HG03064 (cell line): ENCODE measurements at regions not wholly inside any gene's neighbourhood (a gene's known extent, or its start where the extent isn't known, plus 50 kb on each side); places are given as distances from the start of the nearest gene placed in this dataset.
"Not testable (repeated sequence)": the region's sequence is repeated elsewhere in the genome, so short reads cannot be mapped to it uniquely, and the experiment has no call there.

ENCODE experiments used
- ATAC-seq: cut with Tn5 transposase; IDR thresholded peaks from one replicate; pipeline ENCODE4 v1.9.1; 2021; ENCODE audit warnings: low read depth; ENCODE audit not compliant: unreplicated experiment

DNA sequence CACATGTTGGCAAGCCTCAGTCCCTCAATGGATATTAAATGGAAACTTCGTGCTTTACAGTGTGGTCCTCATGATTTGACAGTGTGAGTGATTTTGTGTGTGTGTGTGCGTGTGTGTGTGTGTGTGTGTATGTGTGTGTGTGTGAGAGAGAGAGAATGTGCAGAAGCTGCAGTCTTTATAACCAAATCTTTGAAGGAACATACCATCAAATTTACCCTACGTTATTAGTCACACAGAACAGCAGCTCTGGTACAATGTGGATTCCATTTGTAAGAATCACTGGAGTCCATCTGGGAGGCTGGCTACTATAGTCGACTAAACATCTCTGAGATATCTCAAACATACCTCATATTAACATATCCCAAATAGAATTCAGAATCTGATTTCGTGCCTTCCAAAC, 928.0 kb upstream of the POT1 start:
- ATAC-seq: no peak

- ATAC-seq: no peak
These were observed 918.5 kb upstream of the POT1 start for GRCh38 chr7:125848157-125848556.

DNA sequence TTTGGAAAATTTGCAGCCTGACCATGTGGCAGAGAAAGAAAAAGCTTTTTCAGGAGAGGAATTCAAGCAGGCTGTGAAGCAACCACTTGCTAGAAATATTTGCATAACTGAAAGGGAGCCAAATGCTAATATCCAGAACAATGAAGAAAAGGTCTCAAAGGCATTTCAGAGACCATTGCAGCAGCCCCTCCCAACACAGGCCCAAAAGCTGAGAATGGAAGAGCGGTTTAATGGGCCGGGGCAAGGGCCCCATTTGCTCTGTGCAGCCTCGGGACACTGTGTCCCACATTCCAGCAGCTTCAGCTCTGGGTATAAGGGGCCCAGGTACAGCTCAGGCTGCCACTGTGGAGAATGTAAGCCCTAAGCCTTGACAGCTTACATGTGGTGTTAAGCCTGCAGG, 918.1 kb upstream of the POT1 start:
- ATAC-seq: no peak

GRCh38 chr7:125847055-125847454, 917.4 kb upstream of the POT1 start:
- no peak for ATAC-seq

DNA sequence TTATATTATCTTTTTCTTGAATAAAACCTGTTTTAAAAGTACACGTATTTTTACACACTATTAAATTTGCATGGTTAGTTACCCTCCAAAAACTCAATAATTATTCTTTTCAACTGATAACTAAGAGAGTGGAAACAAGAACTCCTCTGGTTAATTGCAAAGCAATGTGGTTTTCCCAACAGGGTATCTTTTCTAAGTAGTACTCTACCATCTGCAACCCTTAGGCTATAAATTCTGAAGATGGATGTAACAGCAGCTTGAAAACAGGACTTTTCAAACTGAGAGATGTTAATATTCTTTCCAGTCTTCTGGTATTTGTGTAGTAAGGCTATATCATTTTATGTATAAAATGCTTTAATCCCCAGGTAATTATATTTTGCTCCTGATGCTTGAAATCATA, 916.1 kb upstream of the POT1 start:
- no peak for ATAC-seq

- ATAC-seq: no peak
These were observed 904.8 kb upstream of the POT1 start for GRCh38 chr7:125834421-125834820.

DNA sequence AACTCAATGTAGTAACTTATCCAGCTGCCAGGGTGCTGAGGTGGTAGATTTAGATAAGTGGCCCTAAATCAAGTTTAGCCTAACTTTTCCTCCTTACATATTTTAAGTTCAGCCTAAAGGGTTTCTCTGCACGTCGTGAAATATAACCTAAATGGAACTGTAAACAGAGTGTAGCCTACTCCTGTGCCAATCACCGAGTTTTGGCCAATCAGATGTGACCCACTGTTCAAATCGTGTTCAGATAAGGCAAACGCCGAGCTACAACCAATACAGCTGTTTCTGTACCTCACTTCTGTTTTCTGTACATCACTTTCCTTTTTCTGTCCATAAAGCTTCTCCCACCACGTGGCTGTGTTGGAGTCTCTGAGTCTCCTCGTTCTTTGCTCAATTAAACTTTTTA, 904.2 kb upstream of the POT1 start:
- ATAC-seq: no peak

- no peak for ATAC-seq
These were observed 901.1 kb upstream of the POT1 start for GRCh38 chr7:125830743-125831142.

GRCh38 chr7:125828153-125828700, 898.6 kb upstream of the POT1 start:
- ATAC-seq: no peak

DNA sequence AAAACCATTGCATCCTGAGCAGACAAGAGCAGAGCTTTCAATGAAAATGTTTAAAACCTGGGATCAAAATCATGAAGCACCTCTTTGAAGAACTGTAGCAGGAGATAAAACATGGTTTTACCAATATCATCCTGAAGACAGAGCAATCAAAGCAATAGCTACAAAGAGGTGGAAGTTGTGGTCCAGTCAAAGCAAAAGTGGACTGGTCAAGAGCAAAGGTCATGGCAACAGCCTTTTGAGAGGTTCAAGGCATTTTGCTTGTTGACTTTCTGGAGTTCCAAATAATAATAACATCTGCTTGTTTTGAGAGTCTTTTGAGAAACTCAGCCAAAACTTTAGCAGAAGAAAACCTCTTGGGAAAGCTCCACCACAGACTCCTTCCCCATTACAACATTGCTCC, 893.9 kb upstream of the POT1 start:
- ATAC-seq: no peak

DNA sequence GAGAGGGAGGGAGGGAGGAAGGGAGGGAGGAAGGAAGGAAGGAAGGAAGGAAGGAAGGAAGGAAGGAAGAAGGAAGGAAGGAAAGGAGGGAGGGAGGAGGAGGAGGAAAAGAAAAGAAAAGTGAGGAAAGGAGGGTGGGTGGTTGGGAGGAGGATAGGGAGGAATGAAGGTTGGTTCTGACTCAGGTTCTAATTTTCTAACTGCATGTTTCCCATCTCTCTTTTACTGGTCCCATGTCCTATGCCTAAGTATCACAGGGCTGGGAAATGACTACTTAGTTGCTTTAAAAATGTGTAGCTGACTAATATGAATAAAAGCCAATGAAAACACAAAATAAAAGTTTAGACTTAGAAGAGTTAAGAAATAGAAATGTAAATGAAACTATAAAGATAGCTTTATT, 890.9 kb upstream of the POT1 start:
- ATAC-seq: no peak

GRCh38 chr7:125814100-125814499, 884.5 kb upstream of the POT1 start:
- no peak for ATAC-seq

GRCh38 chr7:125806491-125806890, 876.9 kb upstream of the POT1 start:
- not testable (repeated sequence) for ATAC-seq

GRCh38 chr7:125804273-125804672, 874.6 kb upstream of the POT1 start:
- no peak for ATAC-seq

GRCh38 chr7:125780153-125780552, 850.5 kb upstream of the POT1 start:
- ATAC-seq: no peak

DNA sequence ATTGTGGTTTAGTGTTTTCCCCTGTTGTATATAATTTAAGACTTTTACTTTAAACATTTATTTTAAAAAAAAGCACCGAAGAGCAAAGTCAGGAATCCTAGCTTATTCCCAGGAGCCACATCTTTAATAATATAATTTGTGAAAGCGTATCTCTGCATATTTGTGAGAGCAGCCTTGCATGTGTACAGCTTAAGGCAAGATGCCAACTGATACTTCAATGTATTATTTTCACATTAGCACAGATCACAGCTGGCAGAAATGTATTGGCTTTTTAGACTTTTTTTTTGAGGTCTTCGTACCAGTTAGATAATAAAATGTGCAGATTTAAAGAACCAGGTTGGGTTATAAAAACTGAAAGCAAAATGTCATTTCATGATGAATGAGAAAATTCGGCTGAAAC, 845.7 kb upstream of the POT1 start:
- ATAC-seq: no peak

DNA sequence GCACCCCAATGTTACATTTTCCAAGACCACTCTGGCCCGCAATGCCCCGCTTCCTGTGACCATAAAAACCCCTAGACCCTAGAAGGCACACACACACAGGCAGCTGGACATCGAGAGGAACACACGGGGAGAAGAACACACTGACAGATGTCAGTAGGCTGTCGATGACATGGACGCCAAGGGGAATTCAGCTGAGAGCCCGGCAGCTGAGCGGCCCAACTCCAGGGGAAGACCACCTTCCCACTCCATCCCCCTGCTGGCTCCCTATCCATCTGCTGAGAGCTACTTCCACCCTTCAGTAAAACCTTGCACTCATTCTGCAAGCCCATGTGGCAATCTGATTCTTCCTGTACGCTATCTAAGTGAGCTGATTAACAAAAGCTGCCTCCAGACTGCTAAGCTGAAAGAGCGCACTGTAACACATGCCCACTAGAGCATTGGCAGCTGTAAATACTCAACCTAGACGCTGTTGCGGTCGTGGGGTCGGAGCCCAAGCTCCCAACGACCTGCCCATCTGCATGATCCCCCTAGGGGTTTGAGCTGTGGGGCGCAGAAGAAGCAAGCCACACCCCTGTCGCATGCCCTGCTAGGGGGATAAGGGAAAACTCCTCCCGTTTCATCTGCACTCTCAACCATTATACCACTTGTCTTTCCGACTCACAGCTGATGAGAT, 843.6 kb upstream of the POT1 start:
- ATAC-seq: no peak

GRCh38 chr7:125747966-125748365, 818.3 kb upstream of the POT1 start:
- ATAC-seq: no peak

- no peak for ATAC-seq
These were observed 816.9 kb upstream of the POT1 start for GRCh38 chr7:125746510-125746909.

DNA sequence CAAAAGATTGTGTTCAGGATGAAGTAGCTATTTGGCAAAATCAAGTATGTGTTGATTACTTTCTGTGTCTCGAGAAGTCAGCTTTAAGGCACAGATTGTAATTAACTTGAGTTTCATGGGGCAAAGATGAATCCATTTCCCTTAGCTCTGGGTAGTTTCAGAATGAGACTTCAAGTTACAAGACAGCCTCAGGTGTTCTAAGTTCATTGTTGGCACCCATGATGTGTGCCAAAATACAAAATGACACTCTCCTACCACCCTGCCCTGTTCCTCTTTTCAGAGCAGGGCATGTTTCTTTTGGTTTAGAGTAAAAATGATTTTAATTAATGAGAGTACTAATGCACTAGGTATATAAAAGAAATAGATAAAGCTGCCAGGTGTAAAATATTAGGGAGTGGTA, 797.6 kb upstream of the POT1 start:
- ATAC-seq: no peak

DNA sequence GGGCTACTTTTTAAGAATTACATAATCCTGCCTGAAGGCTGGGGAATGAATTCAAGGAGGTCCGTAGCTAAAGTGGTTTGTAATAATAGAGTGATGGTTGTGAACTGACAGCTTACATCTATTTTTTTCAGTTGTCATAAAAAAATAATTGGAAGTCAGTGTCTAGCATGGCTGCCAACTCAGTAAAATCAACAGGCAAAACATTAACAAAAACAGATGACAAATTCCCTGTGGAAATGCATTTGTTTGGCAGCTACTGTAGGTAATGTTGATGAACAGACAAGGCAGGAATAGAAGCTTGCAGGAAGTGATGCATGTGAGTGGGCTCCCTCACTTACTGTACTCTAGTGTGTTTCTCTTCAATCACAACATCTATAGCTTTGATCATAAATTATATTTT, 766.0 kb upstream of the POT1 start:
- ATAC-seq: no peak

GRCh38 chr7:125683156-125683555, 753.5 kb upstream of the POT1 start:
- no peak for ATAC-seq

GRCh38 chr7:125681508-125681907, 751.9 kb upstream of the POT1 start:
- ATAC-seq: no peak
